Osteoblast (primary cell): ENCODE measurements at regions not wholly inside any gene's neighbourhood (a gene's known extent, or its start where the extent isn't known, plus 50 kb on each side); places are given as distances from the start of the nearest gene placed in this dataset.
"Not testable (repeated sequence)": the region's sequence is repeated elsewhere in the genome, so short reads cannot be mapped to it uniquely, and the experiment has no call there.

ENCODE experiments used
- DNase-seq: peaks from one replicate; pipeline ENCODE4 v3.0.0; 2011; ENCODE audit warnings: low spot score, mixed read lengths; ENCODE audit not compliant: insufficient read length; ENCODE audit errors: missing footprints
- H2AFZ ChIP-seq: 2 replicates; pipeline ENCODE4 v1.6.0; 2011; ENCODE audit warnings: mild to moderate bottlenecking, low read length
- H3K27ac ChIP-seq: 2 replicates; pipeline ENCODE4 v1.5.1; 2011; ENCODE audit warnings: mild to moderate bottlenecking, low read depth, low read length, moderate library complexity
- H3K27me3 ChIP-seq: 2 replicates; pipeline ENCODE4 v1.6.0; 2012; ENCODE audit warnings: mild to moderate bottlenecking, control low read depth, inconsistent platforms, low read length, moderate library complexity; ENCODE audit not compliant: insufficient read depth
- H3K36me3 ChIP-seq: 2 replicates; pipeline ENCODE4 v1.5.1; 2011; ENCODE audit warnings: mild to moderate bottlenecking, low read length, control low read depth, moderate library complexity; ENCODE audit not compliant: insufficient read depth
- H3K4me1 ChIP-seq: 2 replicates; pipeline ENCODE4 v1.5.1; 2011; ENCODE audit warnings: mild to moderate bottlenecking, low read length, control low read depth, moderate library complexity; ENCODE audit not compliant: insufficient read depth
- H3K4me2 ChIP-seq: 2 replicates; pipeline ENCODE4 v1.6.0; 2011; ENCODE audit warnings: mild to moderate bottlenecking, low read length; ENCODE audit not compliant: insufficient read depth
- H3K4me3 ChIP-seq: fragments of 200-600 bp; sonication (generic); 3 replicates; pipeline ENCODE4 v1.5.1; 2012; ENCODE audit warnings: mild to moderate bottlenecking, low read length, inconsistent platforms; ENCODE audit not compliant: insufficient read depth
- H3K79me2 ChIP-seq: 2 replicates; pipeline ENCODE4 v1.6.0; 2012; ENCODE audit warnings: mild to moderate bottlenecking, low read length, control low read depth, inconsistent platforms; ENCODE audit not compliant: insufficient read depth
- H3K9me3 ChIP-seq: 2 replicates; pipeline ENCODE4 v1.5.1; 2011; ENCODE audit warnings: low read depth, low read length, control low read depth
- H4K20me1 ChIP-seq: 2 replicates; pipeline ENCODE4 v1.6.0; 2012; ENCODE audit warnings: mild to moderate bottlenecking, low read length, control low read depth; ENCODE audit not compliant: insufficient read depth
- CTCF ChIP-seq: IDR thresholded peaks from 2 replicates; pipeline ENCODE4 v1.5.1; 2011; ENCODE audit warnings: mild to moderate bottlenecking, low read depth, low read length, moderate library complexity; ENCODE audit errors: extremely low read depth

DNA sequence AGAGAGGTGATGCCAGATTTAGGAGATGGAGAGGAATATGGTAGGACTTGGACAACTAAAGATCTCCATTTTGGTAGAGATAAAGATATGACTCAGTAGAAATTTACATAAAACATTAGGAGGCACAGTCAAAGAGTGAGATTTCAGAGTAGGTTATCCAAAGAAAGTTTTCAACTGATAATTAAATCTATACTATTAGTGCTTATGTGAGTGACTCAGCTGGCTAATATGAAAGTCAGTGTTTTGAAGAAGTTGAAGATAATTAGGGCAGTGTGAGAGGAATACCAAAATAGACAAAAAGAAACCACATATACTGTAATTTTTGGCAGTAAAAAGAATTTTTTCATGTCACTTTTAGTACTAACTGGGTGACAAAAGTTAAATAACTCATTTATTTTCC lies 712.8 kb upstream of the HS3ST5 start:
- Histone ChIP-seq H3K36me3 (no peaks in the 10 kb centered on the region), H3K9me3 (no peaks in the 10 kb centered on the region), H3K4me3 (no peak overlapping the region), H3K27ac (no peak overlapping the region), H4K20me1 (no peaks in the 10 kb centered on the region), H3K4me2 (no peak overlapping the region), H2AFZ (no peak overlapping the region), H3K4me1 (no peaks in the 10 kb centered on the region), H3K79me2 (no peaks in the 10 kb centered on the region), H3K27me3 (no peaks in the 10 kb centered on the region)
- no peak for TF ChIP-seq CTCF
- no peak for DNase-seq

GRCh38 chr6:115054242-115054641 lies 711.4 kb upstream of the HS3ST5 start:
- not testable (repeated sequence) for H3K36me3 ChIP-seq, H3K9me3 ChIP-seq, H3K4me1 ChIP-seq, H4K20me1 ChIP-seq, H3K79me2 ChIP-seq, H3K27ac ChIP-seq, H3K27me3 ChIP-seq, H3K4me3 ChIP-seq, H3K4me2 ChIP-seq, DNase-seq, H2AFZ ChIP-seq

DNA sequence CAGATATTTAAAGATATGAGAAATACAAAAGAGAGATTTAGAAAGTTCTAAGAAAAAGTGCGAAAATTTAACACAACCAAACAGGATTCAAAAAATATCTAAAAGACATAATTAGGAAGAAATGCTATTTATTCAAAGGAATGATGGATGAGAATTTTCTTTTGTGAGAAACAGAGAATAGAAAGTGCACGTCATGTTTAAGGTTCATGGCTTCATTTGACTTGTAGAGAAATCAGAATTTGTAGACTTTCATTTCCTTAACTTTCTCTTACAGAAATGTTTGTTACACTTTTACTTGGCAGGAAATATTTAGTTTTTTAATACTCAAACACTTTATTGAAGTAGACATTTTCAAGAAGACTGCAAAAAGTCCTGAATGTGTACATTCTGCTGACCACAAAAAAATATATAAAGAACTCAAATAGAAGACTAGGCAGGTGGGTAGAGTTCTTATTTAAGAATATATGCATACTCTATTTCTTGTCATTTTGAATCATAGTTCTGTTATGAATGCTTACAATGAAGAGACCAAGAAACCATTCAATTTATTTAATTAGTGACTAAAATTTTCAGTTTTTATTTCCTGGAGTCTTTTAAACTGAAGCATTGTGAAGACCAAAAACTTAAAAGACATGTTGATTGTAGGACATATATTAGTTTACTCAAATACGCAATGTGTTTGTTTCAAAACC lies 710.5 kb upstream of the HS3ST5 start:
- Histone ChIP-seq H3K79me2 (no peaks in the 10 kb centered on the region), H2AFZ (no peak overlapping the region), H4K20me1 (no peaks in the 10 kb centered on the region), H3K36me3 (no peaks in the 10 kb centered on the region), H3K4me1 (no peaks in the 10 kb centered on the region), H3K9me3 (no peaks in the 10 kb centered on the region), H3K27ac (no peak overlapping the region), H3K4me3 (no peak overlapping the region), H3K27me3 (no peaks in the 10 kb centered on the region), H3K4me2 (no peak overlapping the region)
- DNase-seq, result no peak
- no peak for TF ChIP-seq CTCF

DNA sequence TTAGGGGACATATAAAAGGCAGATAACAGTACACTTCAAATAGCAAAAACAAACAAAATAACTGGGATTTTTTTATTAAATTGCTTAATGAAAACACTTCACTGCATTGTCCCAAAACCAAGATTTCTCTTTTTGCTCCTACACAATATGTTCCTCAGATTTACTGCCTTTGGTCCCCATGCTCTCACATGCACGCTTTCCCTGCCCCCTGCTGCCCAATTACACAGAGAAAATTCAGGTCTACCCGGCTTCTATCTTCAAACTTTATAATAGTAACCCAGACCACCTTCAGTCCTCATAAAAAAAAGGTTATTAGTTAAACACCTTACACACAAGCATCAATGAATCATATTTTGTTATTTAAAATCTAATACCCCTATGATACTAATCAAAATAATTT lies 673.8 kb upstream of the HS3ST5 start:
- no peaks in the 10 kb centered on the region for H3K4me1 ChIP-seq
- H2AFZ ChIP-seq, result no peak overlapping the region
- no peaks in the 10 kb centered on the region for H3K36me3 ChIP-seq
- no peak overlapping the region for H3K4me2 ChIP-seq
- H3K9me3 ChIP-seq, result no peaks in the 10 kb centered on the region
- DNase-seq, result no peak
- H3K27me3 ChIP-seq, result no peaks in the 10 kb centered on the region
- H3K79me2 ChIP-seq, result no peaks in the 10 kb centered on the region
- H3K27ac ChIP-seq, result no peak overlapping the region
- no peak for TF ChIP-seq CTCF
- H4K20me1 ChIP-seq, result no peaks in the 10 kb centered on the region
- H3K4me3 ChIP-seq, result no peak overlapping the region
